ENCODE measurements at regions not wholly inside any gene's neighbourhood (a gene's known extent, or its start where the extent isn't known, plus 50 kb on each side); places are given as distances from the start of the nearest gene placed in this dataset.

GRCh38 chr2:187158452-187158851 is 289.6 kb downstream of the CALCRL start:
- no peak for TF ChIP-seq POLR2A (IDR thresholded peaks at IDR 0.05; ENCODE audit: low read depth, low read length)
- no peak for TF ChIP-seq CTCF (conservative IDR thresholded peaks at IDR 0.05; ENCODE audit: low read depth, low read length)
- TF ChIP-seq ELK1 (IDR thresholded peaks at IDR 0.05; ENCODE audit: borderline replicate concordance, low read depth, low read length) = no peak
- no peak for TF ChIP-seq RCOR1 (IDR thresholded peaks at IDR 0.05; ENCODE audit: insufficient replicate concordance, low read length)
- TF ChIP-seq CEBPB (IDR thresholded peaks at IDR 0.05; ENCODE audit: low read depth, low read length) = no peak
- TF ChIP-seq RFX5 (IDR thresholded peaks at IDR 0.05; ENCODE audit: low read depth, low read length) = no peak
- no peak for TF ChIP-seq RAD21 (IDR thresholded peaks at IDR 0.05; ENCODE audit: low read length)
- no peak for TF ChIP-seq FOS (IDR thresholded peaks at IDR 0.05; ENCODE audit: low read depth, low read length)
- no peak for TF ChIP-seq USF2 (IDR thresholded peaks at IDR 0.05; ENCODE audit: low read depth, low read length)
